ENCODE measurements at regions not wholly inside any gene's neighbourhood (a gene's known extent, or its start where the extent isn't known, plus 50 kb on each side); places are given as distances from the start of the nearest gene placed in this dataset.
"Not testable (repeated sequence)": the region's sequence is repeated elsewhere in the genome, so short reads cannot be mapped to it uniquely, and the experiment has no call there.

- no peaks in the 10 kb centered on the region for H3K4me1 ChIP-seq
- no peak overlapping the region for H3K27ac ChIP-seq
- no peaks in the 10 kb centered on the region for H3K36me3 ChIP-seq
- no peaks in the 10 kb centered on the region for H3K27me3 ChIP-seq
- intact Hi-C loops (cut with DNase I): no loop called here
- DNase-seq (no peak), ATAC-seq (no peak)
- TF ChIP-seq POLR2A (IDR thresholded peaks at IDR 0.05): no peak
- TF ChIP-seq, protein P1, sequence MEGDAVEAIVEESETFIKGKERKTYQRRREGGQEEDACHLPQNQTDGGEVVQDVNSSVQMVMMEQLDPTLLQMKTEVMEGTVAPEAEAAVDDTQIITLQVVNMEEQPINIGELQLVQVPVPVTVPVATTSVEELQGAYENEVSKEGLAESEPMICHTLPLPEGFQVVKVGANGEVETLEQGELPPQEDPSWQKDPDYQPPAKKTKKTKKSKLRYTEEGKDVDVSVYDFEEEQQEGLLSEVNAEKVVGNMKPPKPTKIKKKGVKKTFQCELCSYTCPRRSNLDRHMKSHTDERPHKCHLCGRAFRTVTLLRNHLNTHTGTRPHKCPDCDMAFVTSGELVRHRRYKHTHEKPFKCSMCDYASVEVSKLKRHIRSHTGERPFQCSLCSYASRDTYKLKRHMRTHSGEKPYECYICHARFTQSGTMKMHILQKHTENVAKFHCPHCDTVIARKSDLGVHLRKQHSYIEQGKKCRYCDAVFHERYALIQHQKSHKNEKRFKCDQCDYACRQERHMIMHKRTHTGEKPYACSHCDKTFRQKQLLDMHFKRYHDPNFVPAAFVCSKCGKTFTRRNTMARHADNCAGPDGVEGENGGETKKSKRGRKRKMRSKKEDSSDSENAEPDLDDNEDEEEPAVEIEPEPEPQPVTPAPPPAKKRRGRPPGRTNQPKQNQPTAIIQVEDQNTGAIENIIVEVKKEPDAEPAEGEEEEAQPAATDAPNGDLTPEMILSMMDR (IDR thresholded peaks at IDR 0.05): no peak
- H3K4me3 ChIP-seq: no peak overlapping the region
- H3K9me3 ChIP-seq: no peaks in the 10 kb centered on the region
These were observed 64.3 kb upstream of the NAA35 start for GRCh38 chr9:85876628-85877027.

- not testable (repeated sequence) for H3K36me3 ChIP-seq
These were observed 61.9 kb upstream of the NAA35 start for GRCh38 chr9:85878872-85879597.

DNA sequence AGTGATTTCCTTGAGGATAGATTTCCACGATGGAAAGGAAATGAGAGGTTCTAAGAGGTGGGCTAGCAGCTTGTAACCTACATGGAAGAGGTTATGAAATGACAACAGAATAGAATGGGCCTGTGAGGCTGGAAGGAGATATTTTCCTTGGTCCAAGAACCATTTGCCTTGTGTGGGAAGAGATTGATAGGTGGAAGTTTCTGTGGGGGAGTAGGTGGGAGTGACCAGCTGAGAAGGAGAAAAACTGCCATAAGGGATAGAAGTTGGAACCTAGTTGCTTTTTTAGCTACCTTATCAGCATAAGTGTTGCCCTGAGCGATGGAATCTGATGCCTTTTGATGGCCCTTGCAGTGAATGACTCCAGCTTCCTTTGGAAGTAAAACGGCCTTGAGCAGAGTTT, 60.4 kb upstream of the NAA35 start:
- not testable (repeated sequence) for H3K9me3 ChIP-seq

More at GRCh38 chr9:85878872-85879597, 61.9 kb upstream of the NAA35 start:
- H3K27ac ChIP-seq; H3K9me3 ChIP-seq; ATAC-seq; intact Hi-C loops (cut with DNase I); H3K27me3 ChIP-seq; H3K4me3 ChIP-seq; DNase-seq; H3K4me1 ChIP-seq: not testable (repeated sequence)
- WGBS (ENCODE audit: insufficient coverage, low coverage, low lambda C conversion rate, missing lambda C conversion rate): 72% methylated on average over 5 of the region's 5 CpGs

GRCh38 chr9:85884256-85884655, 56.7 kb upstream of the NAA35 start:
- Histone ChIP-seq H3K4me3 (no peak overlapping the region), H3K27ac (no peak overlapping the region), H3K4me1 (no peaks in the 10 kb centered on the region), H3K9me3 (no peaks in the 10 kb centered on the region), H3K27me3 (no peaks in the 10 kb centered on the region), H3K36me3 (no peaks in the 10 kb centered on the region)
- no peak for DNase-seq
- intact Hi-C loops (cut with DNase I): no loop called here
- no peak for ATAC-seq
- WGBS (ENCODE audit: insufficient coverage, low coverage, low lambda C conversion rate, missing lambda C conversion rate): 94% methylated on average over 7 of the region's 8 CpGs
- no peak for TF ChIP-seq POLR2A (IDR thresholded peaks at IDR 0.05)
- TF ChIP-seq, protein P1 (IDR thresholded peaks at IDR 0.05): no peak

More for the DNA sequence above, 60.4 kb upstream of the NAA35 start:
- DNase-seq; H3K4me1 ChIP-seq; H3K4me3 ChIP-seq; H3K27ac ChIP-seq; ATAC-seq; H3K36me3 ChIP-seq; H3K27me3 ChIP-seq; intact Hi-C loops (cut with DNase I): not testable (repeated sequence)
- 84% methylated on average over 3 of the region's 3 CpGs for WGBS (ENCODE audit: insufficient coverage, low coverage, low lambda C conversion rate, missing lambda C conversion rate)

- ATAC-seq (no peak), DNase-seq (no peak)
- Histone ChIP-seq H3K9me3 (no peaks in the 10 kb centered on the region), H3K27ac (no peak overlapping the region), H3K4me1 (no peaks in the 10 kb centered on the region), H3K36me3 (no peaks in the 10 kb centered on the region), H3K27me3 (no peaks in the 10 kb centered on the region), H3K4me3 (no peak overlapping the region)
- TF ChIP-seq, protein P1 (IDR thresholded peaks at IDR 0.05): no peak
- TF ChIP-seq POLR2A (IDR thresholded peaks at IDR 0.05): no peak
- 88% methylated on average over 1 of the region's 1 CpG for whole genome bisulfite sequencing (ENCODE audit: insufficient coverage, low coverage, low lambda C conversion rate, missing lambda C conversion rate)
- intact Hi-C loops (cut with DNase I): no loop called here
These were observed 50.0 kb upstream of the NAA35 start for GRCh38 chr9:85890962-85891361.
